ENCODE measurements at regions not wholly inside any gene's neighbourhood (a gene's known extent, or its start where the extent isn't known, plus 50 kb on each side); places are given as distances from the start of the nearest gene placed in this dataset.

DNA sequence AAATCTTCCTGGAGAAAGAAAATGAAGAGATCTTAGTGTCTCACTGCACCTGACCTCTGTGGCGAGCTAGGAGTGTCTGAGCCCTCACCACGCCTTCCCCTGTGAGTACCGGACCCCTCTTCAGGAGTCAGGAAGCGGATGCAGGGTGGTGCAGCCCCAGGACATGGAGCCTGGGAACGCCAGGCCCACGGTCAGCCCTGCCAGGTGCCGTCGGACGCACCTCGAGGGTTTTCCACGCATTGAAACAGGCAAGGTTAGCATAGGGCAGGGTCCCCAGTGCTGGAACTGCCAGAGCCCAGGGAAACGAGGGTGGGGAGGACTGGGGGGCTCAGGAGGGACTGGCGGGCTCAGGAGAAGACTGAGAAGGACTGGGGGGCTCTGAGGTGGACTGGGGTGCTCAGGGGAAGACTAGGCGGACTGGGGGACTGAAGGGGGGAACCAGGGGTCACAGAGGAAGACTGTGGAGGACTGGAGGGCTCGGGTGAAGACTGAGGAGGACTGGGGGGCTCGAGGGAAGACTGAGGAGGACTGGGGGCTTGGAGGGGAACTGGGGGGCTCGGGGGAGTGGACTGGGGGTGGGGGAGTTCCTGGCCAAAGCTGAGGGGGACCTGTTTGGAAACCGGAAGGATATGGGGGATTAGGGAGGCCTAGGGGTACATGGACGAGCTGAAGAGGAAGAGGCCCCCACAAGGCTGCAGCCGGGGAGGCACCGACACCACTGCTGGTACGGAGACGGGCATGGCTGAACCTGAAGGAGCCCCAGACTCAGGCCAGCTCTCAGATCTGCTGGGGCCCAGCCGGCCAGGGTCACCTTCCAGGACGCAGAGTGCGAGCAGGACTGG lies 65.2 kb upstream of the SNTG2 start:
- 94% methylated on average over 15 of the region's 26 CpGs; no CpG with 5 or more reads in 1 of the 2 experiments for WGBS, 2 experiments (ENCODE audit: extremely low coverage in 1 of 2, insufficient coverage in 1 of 2, insufficient read length in 1 of 2, insufficient replicate concordance in 2 of 2, low coverage in 1 of 2, low lambda C conversion rate in 2 of 2, missing lambda C conversion rate in 1 of 2)
- Histone ChIP-seq H3K4ac (replicated peaks; ENCODE audit: insufficient read length, low read depth, low read length) (no peak overlapping the region), H3K9ac (replicated peaks in 1 of 4; ENCODE audit: extremely low read depth in 1 of 4, low read depth in 3 of 4, low read length in 3 of 4) (no peak overlapping the region), H2BK5ac (ENCODE audit: low read depth, low read length) (no peak overlapping the region; the same call in 1 of the 2 replicates), H2BK12ac (ENCODE audit: low read depth, low read length) (no peak overlapping the region), H4K20me1 (replicated peaks in 1 of 2; ENCODE audit: control insufficient read depth in 1 of 2, insufficient read depth in 2 of 2, low read length in 2 of 2) (no peaks in the 10 kb centered on the region), H3K27me3 (replicated peaks in 1 of 4; ENCODE audit: control insufficient read depth in 3 of 4, extremely low read depth in 1 of 4, insufficient read depth in 3 of 4, low read length in 3 of 4) (peaks cover 0 to 15% (median 2%) of the 10 kb centered on the region in 4 experiments; a peak in 3 of 7 replicates), H3K23me2 (ENCODE audit: low read depth, low read length) (no peaks in the 10 kb centered on the region), H4K5ac (ENCODE audit: insufficient read length, low read depth, low read length) (no peak overlapping the region), H4K8ac (ENCODE audit: extremely low read depth, insufficient read depth, low read length) (peak overlapping the region; percentile 0; the same call in 1 of the 2 replicates), H2BK120ac (replicated peaks; ENCODE audit: low read depth, low read length) (no peak overlapping the region), H4K91ac (replicated peaks; ENCODE audit: insufficient read length, low read length) (no peak overlapping the region), H3K79me1 (ENCODE audit: low read depth, low read length) (no peaks in the 10 kb centered on the region), H3K18ac (ENCODE audit: extremely low read depth, low read length) (no peak overlapping the region; the same call in 1 of the 2 replicates), H3K4me1 (replicated peaks in 1 of 4; ENCODE audit: control insufficient read depth in 3 of 4, insufficient read depth in 4 of 4, low read length in 3 of 4) (peaks cover 5 to 25% (median 16%) of the 10 kb centered on the region in 4 experiments), H3K27ac (ENCODE audit: low read depth, low read length) (no peak overlapping the region), H3K23ac (ENCODE audit: insufficient read length) (no peak overlapping the region), H3K79me2 (ENCODE audit: control insufficient read depth in 1 of 2, insufficient read depth in 2 of 2, low read length in 2 of 2) (no peaks in the 10 kb centered on the region), H2AK5ac (ENCODE audit: low read depth, low read length) (0 out of 2 replicates have a peak overlapping the region, but pooled peaks have one; percentile 6), H3K4me2 (ENCODE audit: insufficient read depth in 1 of 2, low read depth in 2 of 2, low read length in 2 of 2) (no peak overlapping the region), H3K4me3 (ENCODE audit: extremely low read depth in 1 of 4, insufficient read depth in 2 of 4, low read depth in 3 of 4, low read length in 4 of 4) (no peak overlapping the region), H3K14ac (ENCODE audit: insufficient read length) (no peak overlapping the region), H3K9me3 (ENCODE audit: insufficient read depth in 2 of 2, low read depth in 1 of 2, low read length in 1 of 2) (no peaks in the 10 kb centered on the region), H2BK15ac (ENCODE audit: low read length) (0 out of 2 replicates have a peak overlapping the region, but pooled peaks have one; percentile 61), H2AFZ (ENCODE audit: low read length) (no peak overlapping the region), H3K36me3 (ENCODE audit: control insufficient read depth in 2 of 4, insufficient read depth in 4 of 4, low read length in 3 of 4) (no peaks in the 10 kb centered on the region), H2BK20ac (ENCODE audit: low read length) (0 out of 2 replicates have a peak overlapping the region, but pooled peaks have one; percentile 34), H3K56ac (replicated peaks; ENCODE audit: insufficient read length, low read depth, low read length) (no peak overlapping the region)
- FAIRE-seq: no peak
- peak in 1 of 2 experiments; percentile 31 for DNase-seq (ENCODE audit: low read depth in 1 of 2, low spot score in 2 of 2)
- ChIA-PET CTCF (ENCODE audit: partially characterized antibody) (interaction anchor here (1.3 to 2.1 kb wide), 3 partner anchors 12 to 170 kb away, joined by 3 to 8 read pairs (median 7); no protein-coding TSS in a partner anchor), POLR2A (ENCODE audit: partially characterized antibody) (interaction anchor here (0.6 kb wide), 1 partner anchor 707 kb away, joined by 4 read pairs; no protein-coding TSS in a partner anchor)
- TF ChIP-seq SP1 (IDR thresholded peaks at IDR 0.05; ENCODE audit: low read depth, low read length) (no peak), RXRA (IDR thresholded peaks at IDR 0.05; ENCODE audit: insufficient read depth, low read depth, low read length) (no peak), RBBP5 (IDR thresholded peaks at IDR 0.05; ENCODE audit: borderline replicate concordance, low read depth, low read length) (no peak), MAFK (IDR thresholded peaks at IDR 0.05; ENCODE audit: low read depth, low read length) (no peak), RNF2 (IDR thresholded peaks at IDR 0.05; ENCODE audit: borderline replicate concordance, low read depth, low read length, missing control alignments, poor library complexity, severe bottlenecking) (no peak), EGR1 (IDR thresholded peaks at IDR 0.05; ENCODE audit: borderline replicate concordance, low read depth, low read length) (no peak), NRF1 (IDR thresholded peaks at IDR 0.05; ENCODE audit: low read depth, low read length) (no peak), KDM1A (IDR thresholded peaks at IDR 0.05; ENCODE audit: borderline replicate concordance, low read length) (no peak), JUND (IDR thresholded peaks at IDR 0.05; ENCODE audit: low read length) (no peak)
